Ishikawa (cell line): ENCODE measurements at regions not wholly inside any gene's neighbourhood (a gene's known extent, or its start where the extent isn't known, plus 50 kb on each side); places are given as distances from the start of the nearest gene placed in this dataset.

Experiments
- CEBPB ChIP-seq: IDR thresholded peaks from 2 replicates; pipeline ENCODE4 v1.6.1; 2012
- CREB1 ChIP-seq: IDR thresholded peaks from 2 replicates; pipeline ENCODE4 v1.6.1; 2012; ENCODE audit warnings: low read depth
- EGR1 ChIP-seq: IDR thresholded peaks from 2 replicates; pipeline ENCODE4 v1.6.1; 2012
- EP300 ChIP-seq: IDR thresholded peaks from 2 replicates; pipeline ENCODE4 v1.6.1; 2012; ENCODE audit warnings: borderline replicate concordance
- FOXM1 ChIP-seq: IDR thresholded peaks from 2 replicates; pipeline ENCODE4 v1.6.1; 2012; ENCODE audit warnings: low read depth, borderline replicate concordance
- NFIC ChIP-seq: IDR thresholded peaks from 2 replicates; pipeline ENCODE4 v1.6.1; 2012
- RAD21 ChIP-seq: IDR thresholded peaks from 2 replicates; pipeline ENCODE4 v1.6.1; 2012; ENCODE audit warnings: low read depth
- TAF1 ChIP-seq: IDR thresholded peaks from 2 replicates; pipeline ENCODE4 v1.6.1; 2012; ENCODE audit warnings: low read depth, mild to moderate bottlenecking
- TCF12 ChIP-seq: IDR thresholded peaks from 2 replicates; pipeline ENCODE4 v1.6.1; 2012; ENCODE audit warnings: low read depth
- TEAD4 ChIP-seq: IDR thresholded peaks from 2 replicates; pipeline ENCODE4 v1.6.1; 2012
- YY1 ChIP-seq: IDR thresholded peaks from 2 replicates; pipeline ENCODE4 v1.6.1; 2012; ENCODE audit warnings: low read depth
- ZBTB7A ChIP-seq: IDR thresholded peaks from 2 replicates; pipeline ENCODE4 v1.6.1; 2012; ENCODE audit warnings: low read depth
- TF ChIP-seq, protein P1 (sequence below): IDR thresholded peaks from 2 replicates; pipeline ENCODE4 v1.6.1; 2012
- TF ChIP-seq, protein P2 (sequence below): IDR thresholded peaks from 2 replicates; pipeline ENCODE4 v1.6.1; 2012; ENCODE audit warnings: low read depth, mild to moderate bottlenecking
- TF ChIP-seq, protein P3 (sequence below): IDR thresholded peaks from 2 replicates; pipeline ENCODE4 v1.6.1; 2012

DNA sequence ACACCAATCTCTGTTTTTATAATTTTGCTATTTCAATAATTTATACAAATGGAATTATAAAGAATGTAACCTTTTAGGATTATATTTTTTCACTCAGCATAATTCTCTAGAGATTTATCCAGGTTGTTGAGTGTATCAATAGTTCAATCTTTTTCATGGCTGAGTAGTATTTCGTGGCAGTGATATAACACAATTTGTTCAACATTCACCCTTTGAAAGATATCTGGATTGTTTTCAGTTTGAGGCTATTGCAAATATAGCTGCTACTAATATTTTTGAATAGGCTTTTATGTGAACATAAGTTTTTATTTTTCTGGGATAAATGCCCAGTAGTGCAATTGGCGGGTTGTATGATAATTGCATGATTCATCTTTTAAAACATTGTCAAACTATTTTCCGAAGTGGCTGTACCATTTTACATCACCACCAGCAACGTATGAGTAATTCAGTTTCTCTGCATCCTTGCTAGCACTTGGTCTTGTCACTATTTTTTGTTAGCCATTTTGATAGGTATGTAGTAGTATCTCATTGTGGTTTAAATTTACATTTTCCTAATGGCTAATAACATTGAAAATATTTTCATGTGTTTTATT is 55.6 kb upstream of the ABCD3 start:
- no peak for TF ChIP-seq NFIC
- no peak for TF ChIP-seq CREB1

DNA sequence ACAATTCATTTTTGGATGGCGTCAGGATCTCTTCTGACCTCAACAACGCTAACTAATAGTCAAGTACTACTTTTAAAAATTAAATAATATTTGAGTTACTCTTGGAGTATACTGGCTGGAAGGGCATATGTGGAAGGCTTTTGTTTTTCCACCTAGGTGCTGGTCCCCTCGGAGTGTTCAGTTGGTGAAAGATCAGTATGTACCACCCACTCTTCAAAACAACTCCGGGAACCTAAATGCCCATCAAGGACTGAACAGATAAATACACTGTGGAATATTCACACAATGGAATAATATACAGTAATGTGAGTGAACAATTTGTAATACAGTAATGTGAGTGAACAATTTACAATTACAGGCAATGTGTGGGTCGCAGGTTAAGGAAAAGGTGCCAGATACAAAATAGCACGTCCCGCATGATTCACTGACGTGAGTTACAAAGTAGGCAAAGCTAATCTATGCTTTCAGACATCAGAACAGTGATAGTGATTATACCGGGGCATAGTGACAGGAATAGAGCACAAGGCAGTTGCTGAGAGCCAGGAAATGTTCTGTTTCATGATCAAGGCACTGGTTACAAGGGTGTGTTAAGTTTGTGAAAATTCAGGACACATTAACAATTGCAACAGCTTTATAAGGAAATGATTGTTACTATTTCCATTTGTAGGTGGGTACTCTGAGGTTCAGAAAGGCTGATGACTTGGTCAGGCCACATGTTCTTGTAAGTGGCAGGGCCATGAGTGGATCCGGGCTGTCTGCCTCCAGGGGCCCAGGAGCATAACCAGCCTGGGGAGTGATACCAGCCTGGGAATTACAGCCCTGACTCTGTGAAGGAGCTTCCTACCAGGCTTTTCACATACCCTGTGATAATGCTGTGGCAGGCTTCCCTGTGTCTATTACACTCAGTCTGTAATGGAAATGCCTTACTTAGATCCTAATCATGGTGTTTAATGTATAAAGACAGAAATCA is 59.3 kb upstream of the ABCD3 start:
- TF ChIP-seq TAF1 (no peak), ZBTB7A (no peak), TCF12 (no peak), FOXM1 (no peak), EGR1 (no peak), EP300 (no peak)
- TF ChIP-seq, protein P1, sequence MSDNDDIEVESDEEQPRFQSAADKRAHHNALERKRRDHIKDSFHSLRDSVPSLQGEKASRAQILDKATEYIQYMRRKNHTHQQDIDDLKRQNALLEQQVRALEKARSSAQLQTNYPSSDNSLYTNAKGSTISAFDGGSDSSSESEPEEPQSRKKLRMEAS, result no peak

DNA sequence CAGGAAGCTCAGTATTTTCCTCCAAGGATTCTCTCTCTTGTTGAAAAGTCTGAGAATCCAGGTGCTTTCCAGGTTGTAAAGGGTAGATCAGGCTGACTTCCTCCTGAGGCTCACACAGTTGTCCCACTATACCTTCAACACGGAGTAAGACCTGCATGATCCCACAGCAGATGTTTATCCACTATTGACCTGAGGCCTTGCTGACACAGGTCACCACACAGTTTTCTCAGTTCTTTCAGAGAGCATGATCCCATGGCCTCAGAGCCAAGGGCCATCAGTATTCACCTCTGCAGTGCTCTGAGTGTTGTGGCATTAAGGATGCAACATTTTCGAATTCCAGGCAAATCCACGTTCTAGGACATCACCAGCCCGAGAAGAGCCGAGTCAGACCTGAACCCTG is 60.5 kb upstream of the ABCD3 start:
- TF ChIP-seq, protein P1, result no peak
- TF ChIP-seq TCF12 (no peak), FOXM1 (no peak), CEBPB (no peak), EP300 (no peak), ZBTB7A (no peak), RAD21 (no peak), YY1 (no peak), NFIC (no peak)
- TF ChIP-seq, protein P2, sequence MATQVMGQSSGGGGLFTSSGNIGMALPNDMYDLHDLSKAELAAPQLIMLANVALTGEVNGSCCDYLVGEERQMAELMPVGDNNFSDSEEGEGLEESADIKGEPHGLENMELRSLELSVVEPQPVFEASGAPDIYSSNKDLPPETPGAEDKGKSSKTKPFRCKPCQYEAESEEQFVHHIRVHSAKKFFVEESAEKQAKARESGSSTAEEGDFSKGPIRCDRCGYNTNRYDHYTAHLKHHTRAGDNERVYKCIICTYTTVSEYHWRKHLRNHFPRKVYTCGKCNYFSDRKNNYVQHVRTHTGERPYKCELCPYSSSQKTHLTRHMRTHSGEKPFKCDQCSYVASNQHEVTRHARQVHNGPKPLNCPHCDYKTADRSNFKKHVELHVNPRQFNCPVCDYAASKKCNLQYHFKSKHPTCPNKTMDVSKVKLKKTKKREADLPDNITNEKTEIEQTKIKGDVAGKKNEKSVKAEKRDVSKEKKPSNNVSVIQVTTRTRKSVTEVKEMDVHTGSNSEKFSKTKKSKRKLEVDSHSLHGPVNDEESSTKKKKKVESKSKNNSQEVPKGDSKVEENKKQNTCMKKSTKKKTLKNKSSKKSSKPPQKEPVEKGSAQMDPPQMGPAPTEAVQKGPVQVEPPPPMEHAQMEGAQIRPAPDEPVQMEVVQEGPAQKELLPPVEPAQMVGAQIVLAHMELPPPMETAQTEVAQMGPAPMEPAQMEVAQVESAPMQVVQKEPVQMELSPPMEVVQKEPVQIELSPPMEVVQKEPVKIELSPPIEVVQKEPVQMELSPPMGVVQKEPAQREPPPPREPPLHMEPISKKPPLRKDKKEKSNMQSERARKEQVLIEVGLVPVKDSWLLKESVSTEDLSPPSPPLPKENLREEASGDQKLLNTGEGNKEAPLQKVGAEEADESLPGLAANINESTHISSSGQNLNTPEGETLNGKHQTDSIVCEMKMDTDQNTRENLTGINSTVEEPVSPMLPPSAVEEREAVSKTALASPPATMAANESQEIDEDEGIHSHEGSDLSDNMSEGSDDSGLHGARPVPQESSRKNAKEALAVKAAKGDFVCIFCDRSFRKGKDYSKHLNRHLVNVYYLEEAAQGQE, result no peak
- TF ChIP-seq, protein P3, sequence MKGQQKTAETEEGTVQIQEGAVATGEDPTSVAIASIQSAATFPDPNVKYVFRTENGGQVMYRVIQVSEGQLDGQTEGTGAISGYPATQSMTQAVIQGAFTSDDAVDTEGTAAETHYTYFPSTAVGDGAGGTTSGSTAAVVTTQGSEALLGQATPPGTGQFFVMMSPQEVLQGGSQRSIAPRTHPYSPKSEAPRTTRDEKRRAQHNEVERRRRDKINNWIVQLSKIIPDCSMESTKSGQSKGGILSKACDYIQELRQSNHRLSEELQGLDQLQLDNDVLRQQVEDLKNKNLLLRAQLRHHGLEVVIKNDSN, result no peak

DNA sequence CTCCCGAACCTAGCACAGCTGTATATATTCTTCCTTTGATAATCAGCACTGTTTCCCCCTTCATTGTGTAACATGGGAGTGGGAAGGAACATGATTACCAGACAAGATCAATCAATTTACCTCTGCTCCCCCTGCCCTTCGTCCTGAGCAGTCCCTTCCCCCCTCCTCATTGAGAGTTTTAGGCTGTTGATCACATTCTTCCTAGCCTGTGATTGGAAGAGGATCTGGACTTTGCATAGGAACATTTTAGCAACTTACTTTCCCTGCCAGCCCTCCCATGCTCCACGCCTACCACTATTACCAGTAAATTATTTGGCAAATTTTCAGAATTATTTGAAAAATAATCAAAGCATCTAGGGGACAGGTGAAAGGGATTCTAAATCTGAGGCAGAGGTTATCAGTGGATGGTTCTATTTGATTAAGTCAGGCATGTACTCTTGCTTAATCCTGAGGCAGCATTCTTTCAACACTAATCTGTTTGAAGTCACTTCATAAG is 62.7 kb upstream of the ABCD3 start:
- TF ChIP-seq FOXM1, result no peak
- TF ChIP-seq TCF12, result no peak
- no peak for TF ChIP-seq NFIC
- no peak for TF ChIP-seq RAD21
- TF ChIP-seq CREB1, result no peak
- no peak for TF ChIP-seq YY1
- TF ChIP-seq TEAD4, result no peak

DNA sequence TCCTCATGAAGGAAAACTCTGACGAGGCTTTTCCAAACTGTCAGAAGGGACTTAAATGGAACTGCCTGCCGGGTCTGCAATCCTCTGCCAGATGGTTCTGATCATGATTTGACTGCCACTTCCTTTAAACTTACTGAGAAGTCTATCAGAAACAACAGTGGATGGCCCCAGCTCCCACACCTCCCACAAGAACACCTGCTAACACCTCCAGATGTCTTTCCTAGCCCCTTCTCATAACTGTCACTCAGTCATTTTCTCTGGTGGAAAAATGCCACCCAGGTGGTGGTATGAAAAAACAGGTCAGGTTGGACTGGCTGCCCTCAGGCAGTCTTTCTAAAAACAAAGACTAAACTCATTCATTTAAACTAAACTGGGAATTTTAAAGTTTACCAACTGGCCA is 66.7 kb upstream of the ABCD3 start:
- no peak for TF ChIP-seq ZBTB7A
- TF ChIP-seq CREB1, result no peak
- TF ChIP-seq RAD21, result no peak
- TF ChIP-seq EGR1, result no peak
- no peak for TF ChIP-seq YY1
- TF ChIP-seq TEAD4, result no peak
- TF ChIP-seq, protein P1, result no peak
- no peak for TF ChIP-seq NFIC
- no peak for TF ChIP-seq FOXM1
- TF ChIP-seq EP300, result no peak
- TF ChIP-seq, protein P3, result no peak
- TF ChIP-seq CEBPB, result no peak
- TF ChIP-seq TAF1, result no peak
- TF ChIP-seq, protein P2, result no peak
- TF ChIP-seq TCF12, result no peak
